Pons (tissue), 1 donor: ENCODE measurements at regions not wholly inside any gene's neighbourhood (a gene's known extent, or its start where the extent isn't known, plus 50 kb on each side); places are given as distances from the start of the nearest gene placed in this dataset.

ENCODE experiments used
- DNase-seq: peaks from one replicate; pipeline ENCODE4 v3.0.0-alpha.2; 2016; ENCODE audit warnings: low spot score

- DNase-seq, result no peak
Observed at GRCh38 chr4:183852910-183853547, 52.1 kb upstream of the STOX2 start.

- DNase-seq, result no peak
Observed at GRCh38 chr4:183853548-183853940, 51.6 kb upstream of the STOX2 start.
